GM21825 (cell line): ENCODE measurements at regions not wholly inside any gene's neighbourhood (a gene's known extent, or its start where the extent isn't known, plus 50 kb on each side); places are given as distances from the start of the nearest gene placed in this dataset.
"Not testable (repeated sequence)": the region's sequence is repeated elsewhere in the genome, so short reads cannot be mapped to it uniquely, and the experiment has no call there.

Experiments
- ATAC-seq: cut with Tn5 transposase; IDR thresholded peaks from one replicate; pipeline ENCODE4 v1.9.1; 2021; ENCODE audit warnings: mild to moderate bottlenecking, moderate library complexity; ENCODE audit not compliant: unreplicated experiment

- ATAC-seq: no peak
These were observed 54.5 kb upstream of the PRKD1 start for GRCh38 chr14:29982171-29982570.

- no peak for ATAC-seq
These were observed 55.3 kb upstream of the PRKD1 start for GRCh38 chr14:29982993-29983392.

- ATAC-seq: not testable (repeated sequence)
These were observed 62.8 kb upstream of the PRKD1 start for GRCh38 chr14:29990344-29990857.

GRCh38 chr14:29990993-29991392, 63.3 kb upstream of the PRKD1 start:
- ATAC-seq: no peak

- no peak for ATAC-seq
These were observed 65.5 kb upstream of the PRKD1 start for GRCh38 chr14:29993143-29993542.

- ATAC-seq: no peak
These were observed 71.4 kb upstream of the PRKD1 start for GRCh38 chr14:29999013-29999539.

- no peak for ATAC-seq
These were observed 75.2 kb upstream of the PRKD1 start for GRCh38 chr14:30002859-30003258.

GRCh38 chr14:30005114-30005808, 77.6 kb upstream of the PRKD1 start:
- no peak for ATAC-seq

GRCh38 chr14:30006695-30007094, 79.0 kb upstream of the PRKD1 start:
- no peak for ATAC-seq

GRCh38 chr14:30015489-30015888, 87.8 kb upstream of the PRKD1 start:
- no peak for ATAC-seq

GRCh38 chr14:30016002-30016401, 88.4 kb upstream of the PRKD1 start:
- ATAC-seq: no peak

GRCh38 chr14:30017370-30017993, 89.8 kb upstream of the PRKD1 start:
- ATAC-seq: no peak

- ATAC-seq: no peak
These were observed 92.6 kb upstream of the PRKD1 start for GRCh38 chr14:30020271-30020670.

- ATAC-seq: no peak
These were observed 93.0 kb upstream of the PRKD1 start for GRCh38 chr14:30020687-30021086.

GRCh38 chr14:30023350-30023749, 95.7 kb upstream of the PRKD1 start:
- not testable (repeated sequence) for ATAC-seq

- ATAC-seq: no peak
These were observed 106.5 kb upstream of the PRKD1 start for GRCh38 chr14:30034152-30034551.

- ATAC-seq: no peak
These were observed 107.7 kb upstream of the PRKD1 start for GRCh38 chr14:30035361-30035760.

GRCh38 chr14:30045720-30046119, 118.1 kb upstream of the PRKD1 start:
- no peak for ATAC-seq

GRCh38 chr14:30053103-30053502, 125.5 kb upstream of the PRKD1 start:
- no peak for ATAC-seq

GRCh38 chr14:30054201-30054600, 126.6 kb upstream of the PRKD1 start:
- no peak for ATAC-seq

GRCh38 chr14:30058401-30058800, 130.8 kb upstream of the PRKD1 start:
- ATAC-seq: no peak

GRCh38 chr14:30063746-30064145, 136.1 kb upstream of the PRKD1 start:
- ATAC-seq: no peak
